GM18873 (cell line): ENCODE measurements at regions not wholly inside any gene's neighbourhood (a gene's known extent, or its start where the extent isn't known, plus 50 kb on each side); places are given as distances from the start of the nearest gene placed in this dataset.

Experiments used
- ATAC-seq: cut with Tn5 transposase; IDR thresholded peaks from one replicate; pipeline ENCODE4 v1.9.1; 2021; ENCODE audit warnings: mild to moderate bottlenecking, moderate library complexity, moderate number of reproducible peaks; ENCODE audit not compliant: unreplicated experiment, low FRiP score

- no peak for ATAC-seq
Observed at GRCh38 chr10:43966571-43966965, 317.9 kb upstream of the ZNF32 start.

GRCh38 chr10:43965918-43966570 lies 317.4 kb upstream of the ZNF32 start:
- no peak for ATAC-seq

DNA sequence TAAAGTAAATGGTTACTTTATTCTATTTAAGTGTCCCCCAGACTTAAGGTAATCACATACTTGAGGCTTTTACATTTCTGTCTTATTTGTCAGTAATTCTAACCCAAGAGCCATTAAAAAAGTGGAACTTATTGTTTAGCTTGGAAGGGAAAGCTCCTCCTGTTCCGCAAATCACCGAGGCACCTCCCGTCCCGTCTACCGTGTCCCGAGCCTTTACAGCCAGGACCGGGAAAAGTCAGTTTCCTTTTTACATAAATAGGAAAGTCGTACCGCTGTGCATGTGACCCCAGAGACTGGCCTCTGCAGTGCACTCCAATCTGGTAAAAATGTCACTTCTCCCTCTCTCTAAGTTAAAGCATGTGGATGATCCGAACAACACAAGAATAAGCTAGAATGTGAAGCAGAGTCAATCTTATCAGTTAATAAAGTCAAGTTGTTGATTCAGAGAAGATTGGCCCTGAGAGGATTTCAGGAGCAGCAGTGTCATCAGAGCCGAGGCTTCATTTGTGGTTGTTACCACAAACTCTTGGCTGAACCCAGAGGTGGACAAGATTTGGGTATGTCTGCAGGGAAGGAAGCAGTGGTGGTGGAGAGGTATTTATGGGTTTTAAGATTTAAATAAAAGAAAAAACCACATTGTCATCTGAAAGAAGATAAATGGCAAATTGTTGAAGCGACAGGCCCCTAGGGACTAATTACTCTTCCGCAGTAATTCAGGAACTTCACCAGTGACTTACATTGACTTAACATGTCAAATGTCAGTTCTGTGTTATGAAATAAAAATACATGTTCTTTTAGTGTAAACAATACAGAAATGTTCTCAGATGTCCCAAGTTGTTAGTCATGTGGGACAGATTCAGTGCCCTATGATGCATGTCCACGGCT lies 316.6 kb upstream of the ZNF32 start:
- no peak for ATAC-seq

DNA sequence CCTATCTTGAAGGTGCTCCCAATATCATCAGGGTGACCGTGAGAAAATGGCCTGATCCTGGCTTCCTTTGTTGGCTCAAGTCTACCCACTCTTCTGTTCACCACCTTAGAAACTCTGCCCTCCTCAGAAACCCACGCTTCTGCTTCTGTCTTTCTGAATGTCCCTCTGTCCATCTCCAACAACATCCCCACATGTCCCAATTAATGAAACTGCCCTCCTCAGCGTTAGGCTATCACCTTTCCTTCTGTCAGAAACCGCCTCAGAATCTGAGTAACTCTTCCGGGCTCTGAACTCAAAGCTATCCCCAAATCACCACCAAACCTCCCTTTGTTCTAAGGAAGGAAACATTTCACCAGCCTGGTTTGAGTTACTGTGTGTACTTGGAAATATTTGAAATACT lies 315.8 kb upstream of the ZNF32 start:
- no peak for ATAC-seq

DNA sequence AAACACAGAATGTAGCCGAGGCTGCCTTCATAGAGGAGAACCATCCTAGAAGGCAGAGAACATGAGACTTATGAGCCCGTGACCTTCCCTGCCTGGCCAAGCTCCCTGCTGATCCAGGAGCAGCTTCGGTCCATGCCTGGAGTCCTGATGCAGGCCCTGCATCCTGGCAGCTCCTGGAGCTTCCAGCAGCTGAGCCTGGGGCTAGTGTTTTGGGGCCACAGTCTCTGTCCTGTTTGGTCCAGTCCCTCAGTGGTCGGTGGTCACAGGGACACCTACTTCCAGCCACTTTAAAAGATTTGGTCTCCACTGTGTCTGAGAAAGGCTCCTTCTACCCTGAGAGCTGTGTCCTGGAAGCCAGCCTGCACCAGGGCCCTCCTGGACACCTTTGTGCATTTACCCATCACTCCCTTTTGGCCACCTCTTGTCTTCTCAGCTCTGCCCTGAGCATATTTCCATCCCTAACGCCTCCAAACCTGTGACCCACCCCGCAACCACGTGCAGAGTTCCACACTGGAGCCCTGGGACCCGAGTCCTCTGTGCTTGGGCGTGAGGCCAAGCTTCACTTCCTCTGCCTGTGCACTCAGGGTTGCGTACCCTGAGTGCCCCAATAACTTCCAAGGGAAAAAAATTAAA lies 315.2 kb upstream of the ZNF32 start:
- ATAC-seq = no peak

DNA sequence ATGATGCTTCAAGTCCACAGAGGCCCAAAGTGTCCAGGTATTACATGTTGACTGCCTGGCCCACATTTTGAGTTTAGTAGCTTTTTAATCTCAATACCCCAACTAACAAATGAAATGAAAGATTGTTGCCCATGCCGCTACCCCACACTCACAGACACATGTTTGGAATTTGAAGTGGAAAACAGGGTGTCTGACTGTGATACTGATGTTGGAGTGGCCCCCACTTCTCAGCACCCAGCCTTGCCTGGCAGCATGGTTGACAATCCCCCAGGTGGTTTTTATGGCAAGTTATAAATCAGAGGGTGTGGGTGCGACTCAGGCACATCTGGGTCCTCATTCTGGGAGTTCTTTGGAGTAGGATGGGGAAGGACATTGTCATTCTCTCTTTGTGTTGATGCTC lies 314.7 kb upstream of the ZNF32 start:
- no peak for ATAC-seq

DNA sequence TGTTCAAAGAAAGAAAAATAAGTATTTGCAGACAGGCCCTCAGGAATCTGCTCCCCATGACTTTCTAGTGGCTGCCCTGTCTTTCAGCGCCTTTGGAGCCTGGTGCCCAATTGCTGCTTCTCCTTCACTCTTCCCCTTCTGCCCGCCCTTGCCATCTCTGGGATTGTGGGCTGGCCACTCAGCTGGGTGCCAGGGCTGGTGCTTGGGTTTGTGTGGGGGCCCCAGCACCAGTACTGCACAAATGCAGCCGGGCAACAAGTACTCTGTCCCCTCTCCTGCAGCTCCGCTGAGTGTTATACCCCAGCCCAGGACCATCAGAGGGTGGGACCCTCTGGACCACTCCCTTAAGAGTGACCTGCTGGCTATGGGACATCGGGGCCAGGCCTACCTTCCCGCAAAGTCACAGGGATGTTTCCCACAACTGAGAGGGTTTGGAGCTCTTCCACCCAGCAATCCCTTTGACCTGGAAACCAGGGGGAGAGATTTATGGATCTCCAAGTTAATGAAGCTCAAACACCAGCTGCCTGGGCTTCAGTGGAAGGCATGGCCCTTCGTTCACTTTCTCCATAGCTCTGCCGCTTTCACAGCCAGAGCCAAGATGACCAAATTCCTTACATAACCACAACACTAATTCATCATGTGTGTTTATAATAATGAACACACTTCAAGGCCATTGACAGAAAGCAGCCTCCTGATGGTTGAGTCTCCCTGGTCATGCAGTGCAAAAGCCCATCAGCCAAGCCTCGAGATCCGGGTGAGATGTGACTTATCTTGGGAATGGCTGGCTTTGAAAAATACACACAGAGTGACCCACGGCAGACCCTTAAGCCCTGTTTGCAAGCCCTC lies 313.9 kb upstream of the ZNF32 start:
- ATAC-seq = no peak

GRCh38 chr10:43961523-43962345 lies 313.1 kb upstream of the ZNF32 start:
- ATAC-seq = no peak

DNA sequence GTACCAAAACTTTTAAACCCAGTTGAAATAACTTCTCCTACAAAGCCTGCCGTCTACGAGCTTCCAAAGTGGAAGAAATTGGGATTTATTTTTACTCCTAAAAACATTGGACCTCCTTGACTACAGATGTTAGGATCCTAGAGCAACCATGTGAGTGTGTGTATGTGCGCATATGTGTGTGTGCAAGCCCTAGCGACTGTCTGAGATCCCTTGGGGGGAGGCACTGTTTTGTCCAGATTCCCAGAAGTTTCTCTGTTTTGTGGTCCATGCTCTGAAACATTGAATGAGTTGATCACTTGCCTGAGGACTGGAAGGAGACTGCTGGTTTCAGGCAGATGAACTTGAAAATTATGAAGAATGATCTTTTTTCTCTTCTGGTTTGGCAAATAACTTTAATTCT lies 312.3 kb upstream of the ZNF32 start:
- no peak for ATAC-seq

DNA sequence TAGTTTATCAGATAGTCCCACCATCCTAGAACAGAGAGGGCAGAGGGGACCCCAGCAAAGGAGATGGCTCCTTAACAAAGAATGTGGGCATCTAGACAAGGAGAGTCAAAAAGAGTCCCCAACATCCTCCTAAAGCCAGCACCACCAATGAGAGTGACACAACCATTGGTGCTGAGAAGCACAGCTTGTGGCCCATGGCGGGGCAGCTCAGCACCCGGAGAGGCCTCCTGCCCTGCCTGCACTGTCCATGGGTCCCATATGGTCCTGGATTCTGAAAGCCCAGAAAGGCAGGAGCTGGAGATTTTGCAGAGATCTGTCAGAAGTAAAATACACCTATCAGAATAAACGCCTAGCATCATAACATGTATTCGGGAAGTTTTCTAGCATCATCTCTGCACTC lies 311.8 kb upstream of the ZNF32 start:
- ATAC-seq = no peak

GRCh38 chr10:43960135-43960415 lies 311.4 kb upstream of the ZNF32 start:
- no peak for ATAC-seq

- ATAC-seq = no peak
Observed at GRCh38 chr10:43959364-43960134, 310.9 kb upstream of the ZNF32 start.

- no peak for ATAC-seq
Observed at GRCh38 chr10:43958964-43959363, 310.3 kb upstream of the ZNF32 start.

- ATAC-seq = no peak
Observed at GRCh38 chr10:43958071-43958432, 309.4 kb upstream of the ZNF32 start.

DNA sequence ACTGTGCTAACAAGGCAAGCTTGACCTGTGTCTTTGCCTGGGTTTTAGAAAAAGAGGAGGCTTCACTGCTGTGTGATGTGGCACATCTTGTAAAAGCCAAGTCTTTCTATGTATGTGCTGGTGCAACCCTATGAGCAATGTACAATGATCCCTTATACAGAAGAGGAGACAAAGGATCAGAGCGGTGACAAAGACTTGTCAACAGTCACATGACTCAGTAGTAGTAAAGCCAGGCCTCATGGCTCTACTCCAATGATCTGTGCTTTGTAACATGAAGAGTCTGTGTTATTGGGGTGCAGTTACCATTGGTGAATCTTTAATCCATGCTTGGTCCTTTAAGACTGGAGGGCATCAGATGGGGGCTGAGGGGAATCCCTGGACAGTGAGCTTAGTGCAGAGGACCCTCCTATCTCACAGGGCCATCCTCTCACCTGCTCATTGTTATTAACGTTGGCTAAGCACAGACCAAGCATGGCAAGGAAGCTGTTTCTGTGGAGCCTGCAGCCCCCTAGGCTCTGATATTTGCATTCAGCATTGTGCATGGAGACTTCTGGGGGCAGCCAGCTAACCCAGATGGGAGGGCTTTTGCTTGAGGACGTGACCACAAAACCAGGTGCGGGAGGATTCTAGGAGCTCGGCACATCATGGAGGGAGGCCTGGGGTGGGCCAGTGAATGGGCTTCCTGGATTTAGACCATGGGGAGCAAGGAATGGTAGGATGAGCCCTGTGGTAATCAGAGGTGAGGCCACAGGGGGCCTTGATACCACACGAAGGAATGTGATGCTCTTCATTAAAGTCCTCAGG lies 308.8 kb upstream of the ZNF32 start:
- no peak for ATAC-seq

GRCh38 chr10:43955978-43956377 lies 307.3 kb upstream of the ZNF32 start:
- ATAC-seq = no peak

DNA sequence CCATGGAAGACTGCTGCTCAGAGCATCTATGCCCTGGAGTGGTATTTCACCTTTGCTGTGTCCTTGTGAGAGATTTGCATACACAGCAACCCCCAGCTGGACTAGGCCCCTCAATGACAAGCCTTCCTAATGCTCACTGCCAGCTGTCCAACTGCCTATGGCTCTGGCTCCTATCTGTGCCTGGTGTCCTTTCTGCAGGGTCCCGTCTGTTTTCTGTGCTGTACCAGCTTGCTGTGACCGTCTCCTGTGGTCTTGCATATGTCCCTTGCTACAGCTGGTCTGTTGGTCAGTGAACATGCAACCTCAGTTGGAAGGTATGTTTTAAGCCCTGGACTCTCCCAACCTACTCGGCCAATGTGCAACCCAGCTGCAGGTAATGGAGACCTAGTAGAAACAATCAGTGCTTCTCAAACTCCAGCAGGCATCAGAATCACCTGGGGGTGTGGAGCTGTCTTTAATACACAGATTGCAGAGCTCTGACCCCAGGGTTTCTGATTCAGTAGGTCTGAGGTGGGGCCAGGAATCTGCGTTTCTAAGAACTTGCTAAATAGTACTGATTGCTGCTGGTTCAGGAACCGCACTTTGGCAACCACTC lies 306.4 kb upstream of the ZNF32 start:
- no peak for ATAC-seq

- ATAC-seq = no peak
Observed at GRCh38 chr10:43953672-43954071, 305.0 kb upstream of the ZNF32 start.
